Body of pancreas (tissue), 4 donors: ENCODE measurements at regions not wholly inside any gene's neighbourhood (a gene's known extent, or its start where the extent isn't known, plus 50 kb on each side); places are given as distances from the start of the nearest gene placed in this dataset.

Experiments
- ATAC-seq: fragments of 150-250 bp; one replicate; pipeline ENCODE4 v1.9.1; 2016
- DNase-seq, 4 donors: peaks; one replicate each; pipeline ENCODE4 v3.0.0-alpha.2; 2019
- H3K27ac ChIP-seq, 4 donors: fragments of 200-600 bp; sonication (generic); 1 replicate in 3 of 4; 2 replicates in 1 of 4; pipeline versions ENCODE4 v1.5.1 to v1.6.1; 2016 to 2019; ENCODE audit warnings: mild to moderate bottlenecking in 1 of 4, mixed read lengths in 1 of 4, moderate library complexity in 1 of 4
- H3K27me3 ChIP-seq, 2 donors: fragments of 200-600 bp; sonication (generic); one replicate each; pipeline ENCODE4 v1.6.0; 2016; ENCODE audit warnings: mild to moderate bottlenecking in 1 of 2
- H3K36me3 ChIP-seq, 2 donors: fragments of 200-600 bp; sonication (generic); replicated peaks in 1 of 2; 2 replicates each; pipeline ENCODE4 v1.5.1; 2016; ENCODE audit warnings: low read depth in 2 of 2; ENCODE audit not compliant: insufficient read depth in 1 of 2
- H3K4me1 ChIP-seq: fragments of 200-600 bp; sonication (generic); one replicate; pipeline ENCODE4 v1.6.0; 2016
- H3K4me3 ChIP-seq, 2 donors: fragments of 200-600 bp; sonication (generic); 1 replicate in 1 of 2; 2 replicates in 1 of 2; pipeline ENCODE4 v1.5.1; 2016 to 2019
- H3K9me3 ChIP-seq, 3 donors: fragments of 200-600 bp; sonication (generic); 1 replicate in 2 of 3; 2 replicates in 1 of 3; pipeline ENCODE4 v1.5.1; 2016
- CTCF ChIP-seq, 7 experiments: fragments of 450-650 bp in 4 of 7; fragments of 200-600 bp in 3 of 7; sonication (generic) in 3 of 7; IDR thresholded peaks; one replicate each; pipeline ENCODE4 v1.5.1; 2016 to 2019; ENCODE audit warnings: antibody characterized with exemption in 7 of 7
- POLR2A ChIP-seq, 3 donors: fragments of 450-650 bp; IDR thresholded peaks; one replicate each; pipeline ENCODE4 v1.6.1; 2016; ENCODE audit warnings: antibody characterized with exemption in 3 of 3, mild to moderate bottlenecking in 2 of 3
- WGBS, 2 donors: methylation state at CpG; one replicate each; pipeline ENCODE4 v1.1.5; 2017; 5-methylcytosine and 5-hydroxymethylcytosine counted together
- intact Hi-C: fragments of 100-400 bp; cut with DNase I; formaldehyde crosslinking; loops from one replicate; pipeline ENCODE4 v1.15.1; 2023

GRCh38 chr10:3906511-3907111 lies 121.6 kb upstream of the KLF6 start:
- Histone ChIP-seq H3K36me3 (no peaks in the 10 kb centered on the region), H3K9me3 (no peaks in the 10 kb centered on the region), H3K4me1 (peaks cover 7% of the 10 kb centered on the region), H3K4me3 (no peak overlapping the region), H3K27ac (no peak overlapping the region), H3K27me3 (no peaks in the 10 kb centered on the region)
- intact Hi-C loops: no loop called here
- DNase-seq: no peak
- 47 to 66% methylated on average over 17 of the region's 17 CpGs for WGBS, 2 donors
- ATAC-seq: no peak
- TF ChIP-seq POLR2A (IDR thresholded peaks at IDR 0.05) (no peak), CTCF (IDR thresholded peaks at IDR 0.05) (no peak)

- intact Hi-C loops: no loop called here
- 55 to 57% methylated on average over 5 of the region's 5 CpGs for WGBS, 2 donors
Measured at GRCh38 chr10:3904419-3904960, 119.5 kb upstream of the KLF6 start.

GRCh38 chr10:3902809-3903410 lies 117.9 kb upstream of the KLF6 start:
- intact Hi-C loops: no loop called here
- H3K9me3 ChIP-seq: no peaks in the 10 kb centered on the region
- WGBS, 2 donors: 86 to 87% methylated on average over 6 of the region's 6 CpGs
- peaks cover 11% of the 10 kb centered on the region for H3K4me1 ChIP-seq
- no peak overlapping the region for H3K4me3 ChIP-seq
- H3K36me3 ChIP-seq: no peaks in the 10 kb centered on the region
- no peaks in the 10 kb centered on the region for H3K27me3 ChIP-seq
- no peak for DNase-seq
- peak; percentile 33 for ATAC-seq
- H3K27ac ChIP-seq: peak overlapping the region in 3 of 4 donors; percentile 3 to 57 (median 54)
- TF ChIP-seq CTCF (IDR thresholded peaks at IDR 0.05) (no peak), POLR2A (IDR thresholded peaks at IDR 0.05) (no peak)

More at GRCh38 chr10:3904419-3904960, 119.5 kb upstream of the KLF6 start:
- H3K9me3 ChIP-seq: no peaks in the 10 kb centered on the region
- no peak for TF ChIP-seq POLR2A (IDR thresholded peaks at IDR 0.05)
- TF ChIP-seq CTCF (IDR thresholded peaks at IDR 0.05): no peak
- no peaks in the 10 kb centered on the region for H3K36me3 ChIP-seq
- no peaks in the 10 kb centered on the region for H3K27me3 ChIP-seq
- H3K4me3 ChIP-seq: no peak overlapping the region
- no peak for DNase-seq
- ATAC-seq: no peak
- H3K4me1 ChIP-seq: peaks cover 7% of the 10 kb centered on the region
- no peak overlapping the region for H3K27ac ChIP-seq

DNA sequence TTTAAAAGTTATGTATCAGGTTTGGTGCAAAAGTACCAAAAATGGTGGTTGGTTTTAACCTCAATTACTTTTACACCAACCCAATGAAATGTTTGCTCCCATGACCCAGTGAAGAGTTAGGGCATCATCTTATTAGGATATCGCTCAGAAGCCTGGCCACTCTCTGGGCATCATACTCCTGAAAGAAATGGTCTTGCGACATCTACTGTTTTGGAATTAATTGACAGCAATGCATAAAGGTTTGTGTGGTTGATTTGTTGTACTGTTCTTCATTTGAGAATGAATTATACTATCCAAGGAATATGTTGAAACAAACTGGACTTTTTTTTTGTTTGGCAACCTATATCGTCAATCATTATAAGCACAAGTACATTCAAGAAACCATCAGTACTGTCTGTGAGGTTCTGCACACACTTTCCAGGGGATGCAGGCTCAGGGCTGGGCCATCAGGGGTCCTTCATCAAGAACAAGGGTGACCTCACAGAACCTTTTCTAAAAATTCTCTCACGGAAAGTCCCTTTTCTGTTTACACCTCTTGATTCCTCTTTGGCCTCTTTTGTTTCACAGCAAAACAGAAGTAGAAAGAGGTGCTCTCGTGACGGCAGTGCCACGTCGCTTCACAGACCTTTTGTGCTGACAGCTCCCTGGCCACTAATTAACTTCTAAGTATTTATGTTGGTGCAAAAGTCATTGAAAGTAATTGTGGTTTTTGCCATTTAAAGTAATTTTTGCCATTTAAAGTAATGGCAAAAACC lies 117.2 kb upstream of the KLF6 start:
- Histone ChIP-seq H3K4me3 (no peak overlapping the region), H3K27ac (peak overlapping the region in 3 of 4 donors; percentile 3 to 57 (median 54)), H3K27me3 (no peaks in the 10 kb centered on the region), H3K36me3 (no peaks in the 10 kb centered on the region), H3K9me3 (no peaks in the 10 kb centered on the region), H3K4me1 (peaks cover 11% of the 10 kb centered on the region)
- intact Hi-C loops: no loop called here
- 44 to 45% methylated on average over 8 of the region's 8 CpGs for WGBS, 2 donors
- TF ChIP-seq POLR2A (IDR thresholded peaks at IDR 0.05) (no peak), CTCF (IDR thresholded peaks at IDR 0.05) (peak in 3 of 7 experiments; percentile 28 to 44 (median 32))
- ATAC-seq (peak; percentile 50), DNase-seq (peak in 2 of 4 donors; percentile 43 to 46)
